ENCODE measurements at regions not wholly inside any gene's neighbourhood (a gene's known extent, or its start where the extent isn't known, plus 50 kb on each side); places are given as distances from the start of the nearest gene placed in this dataset.

- no peak for TF ChIP-seq HNRNPK (IDR thresholded peaks at IDR 0.05; ENCODE audit: low read depth, low read length, poor library complexity, severe bottlenecking)
- no peak for TF ChIP-seq ZFYVE20 (CRISPR knock-in tag; IDR thresholded peaks at IDR 0.05; ENCODE audit: borderline replicate concordance, low read depth)
- no peak for TF ChIP-seq ISX (CRISPR knock-in tag; conservative IDR thresholded peaks at IDR 0.05)
- no peak for TF ChIP-seq ZNF496 (CRISPR knock-in tag; IDR thresholded peaks at IDR 0.05; ENCODE audit: insufficient replicate concordance)
- no peak for TF ChIP-seq ZNF407 (CRISPR knock-in tag; IDR thresholded peaks at IDR 0.05; ENCODE audit: not compliant biosample characterization)
- TF ChIP-seq ZNF672 (CRISPR knock-in tag; IDR thresholded peaks at IDR 0.05): no peak
- TF ChIP-seq ZNF816 (CRISPR knock-in tag; IDR thresholded peaks at IDR 0.05; ENCODE audit: borderline replicate concordance): no peak
- no peak for TF ChIP-seq ZNF788 (CRISPR knock-in tag; IDR thresholded peaks at IDR 0.05; ENCODE audit: borderline replicate concordance)
- TF ChIP-seq ZNF678 (CRISPR knock-in tag; IDR thresholded peaks at IDR 0.05): no peak
- TF ChIP-seq RBAK (CRISPR knock-in tag; IDR thresholded peaks at IDR 0.05): no peak
- TF ChIP-seq ZNF296 (CRISPR knock-in tag; conservative IDR thresholded peaks at IDR 0.05): no peak
- TF ChIP-seq SP140L (CRISPR knock-in tag; IDR thresholded peaks at IDR 0.05; ENCODE audit: borderline replicate concordance): no peak
- CTCF ChIA-PET (ENCODE audit: low intra/inter-chr PET ratio, low total read pairs): no interaction called here
- POLR2A ChIA-PET: no interaction called here
- 49% methylated on average over 9 of the region's 9 CpGs for WGBS (ENCODE audit: low lambda C conversion rate)
- H3K79me2 ChIP-seq (ENCODE audit: insufficient read depth, low read length): no peaks in the 10 kb centered on the region
- no peak overlapping the region for H3K4me3 ChIP-seq (replicated peaks in 1 of 3; ENCODE audit: insufficient read depth in 1 of 3, low read depth in 2 of 3, low read length in 3 of 3)
- H3K27me3 ChIP-seq (ENCODE audit: control insufficient read depth in 1 of 2, insufficient read depth in 2 of 2, low read length in 2 of 2): no peaks in the 10 kb centered on the region
- ATAC-seq (no peak), DNase-seq (ENCODE audit: low spot score) (no peak), FAIRE-seq (no peak)
- no peak overlapping the region for H3K9ac ChIP-seq (ENCODE audit: insufficient read depth, low read depth, low read length)
- no peaks in the 10 kb centered on the region for H4K20me1 ChIP-seq (ENCODE audit: insufficient read depth, low read length)
- no peaks in the 10 kb centered on the region for H3K36me3 ChIP-seq (replicated peaks in 1 of 2; ENCODE audit: control insufficient read depth in 1 of 2, insufficient read depth in 2 of 2, low read length in 2 of 2)
- no peaks in the 10 kb centered on the region for H3K4me1 ChIP-seq (ENCODE audit: insufficient read depth, low read length)
- H2AFZ ChIP-seq (ENCODE audit: low read length): no peak overlapping the region
- BruUV-seq (replicated peaks): no TSS peak
- no peak overlapping the region for H3K27ac ChIP-seq (ENCODE audit: extremely low read length, insufficient read depth, low read length)
- intact Hi-C loops (cut with micrococcal nuclease; ENCODE audit: unreplicated experiment) (no loop called here), in situ Hi-C loops (cut with HindIII; ENCODE audit: extremely low pct_ligation_motif_present, low pct_unique_long_range_greater_than_20kb) (no loop called here)
- peaks cover 19% of the 10 kb centered on the region for H3K9me3 ChIP-seq (ENCODE audit: low read length)
- no peak overlapping the region for H3K4me2 ChIP-seq (ENCODE audit: low read depth, low read length)
Observed at GRCh38 chr11:106397787-106398501, 320.5 kb downstream of the AASDHPPT start.
